NCI-H1930 (cell line): ENCODE measurements at regions not wholly inside any gene's neighbourhood (a gene's known extent, or its start where the extent isn't known, plus 50 kb on each side); places are given as distances from the start of the nearest gene placed in this dataset.
"Not testable (repeated sequence)": the region's sequence is repeated elsewhere in the genome, so short reads cannot be mapped to it uniquely, and the experiment has no call there.

Experiments used
- DNase-seq, 2 experiments: peaks; one replicate each; lab custom pipeline; 2025; lab: John Stamatoyannopoulos, UW

DNA sequence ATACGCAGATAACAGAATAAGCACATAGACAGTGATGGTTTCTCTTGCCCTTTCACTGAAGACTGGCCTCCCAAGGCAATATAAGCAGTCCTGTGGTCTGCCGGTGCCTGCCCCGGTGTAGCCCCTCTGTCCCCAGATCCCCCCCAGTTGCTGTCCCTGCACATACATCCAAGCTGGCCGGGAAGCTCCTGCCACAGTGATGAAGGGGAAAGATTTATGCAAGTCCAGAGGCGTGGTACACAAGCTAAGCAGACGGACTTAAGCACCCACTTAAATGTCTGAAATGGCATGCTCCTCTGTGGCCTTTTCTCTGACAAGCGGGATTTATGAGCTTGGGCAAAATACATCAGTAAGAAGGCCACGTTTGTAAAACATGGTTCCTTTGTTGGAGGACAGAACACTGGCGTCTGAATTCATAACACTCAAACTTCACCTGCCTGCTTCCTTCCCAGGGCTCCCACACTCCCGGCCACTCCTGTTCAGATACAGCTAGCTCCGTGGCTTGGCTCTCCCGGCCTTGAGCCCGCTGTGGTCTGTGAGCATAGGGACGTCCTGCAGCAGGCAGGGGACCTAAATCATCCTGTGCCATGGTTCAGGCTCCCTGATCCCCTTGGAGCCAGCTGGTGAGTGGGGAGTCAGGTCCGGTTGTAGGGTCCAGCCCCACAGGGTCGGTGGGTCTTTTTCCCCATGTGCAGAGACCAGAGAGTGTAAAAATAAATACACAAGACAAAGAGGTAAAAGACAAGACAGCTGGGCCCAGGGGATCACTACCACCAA is 61.7 kb upstream of the PPP2R2D start:
- DNase-seq: no peak

DNA sequence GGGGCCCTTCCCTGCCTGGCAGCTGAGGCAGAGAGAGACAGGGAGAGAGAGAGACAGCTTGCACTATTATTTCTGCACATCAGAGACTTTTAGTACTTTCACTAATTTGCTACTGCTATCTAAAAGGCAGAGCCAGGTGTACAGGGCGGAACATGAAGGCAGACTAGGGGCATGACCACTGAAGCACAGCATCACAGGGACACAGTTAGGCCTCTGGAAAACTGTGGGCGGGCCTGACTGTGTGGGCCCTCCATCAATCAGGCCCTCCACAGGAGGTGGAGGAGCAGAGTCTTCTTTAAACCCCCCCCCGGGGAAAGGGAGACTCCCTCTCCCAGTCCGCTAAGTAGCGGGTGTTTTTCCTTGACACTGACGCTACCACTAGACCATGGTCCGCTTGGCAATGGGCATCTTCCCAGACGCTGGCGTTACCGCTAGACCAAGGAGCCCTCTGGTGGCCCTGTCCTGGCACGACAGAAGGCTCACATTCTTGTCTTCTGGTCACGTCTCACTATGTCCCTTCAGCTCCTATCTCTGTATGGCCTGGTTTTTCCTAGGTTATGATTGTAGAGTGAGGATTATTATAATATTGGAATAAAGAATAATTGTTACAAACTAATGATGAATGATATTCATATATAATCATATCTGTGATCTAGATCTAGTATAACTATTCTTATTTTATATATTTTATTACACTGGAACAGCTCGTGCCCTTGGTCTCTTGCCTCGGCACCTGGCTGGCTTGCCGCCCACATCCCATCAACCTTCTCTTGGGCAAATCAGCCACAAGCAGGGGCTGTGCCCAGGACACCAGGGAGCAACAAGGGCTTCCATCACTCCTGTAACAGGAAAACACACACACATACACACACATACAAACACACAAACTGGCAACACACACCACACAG is 60.7 kb upstream of the PPP2R2D start:
- not testable (repeated sequence) for DNase-seq

DNA sequence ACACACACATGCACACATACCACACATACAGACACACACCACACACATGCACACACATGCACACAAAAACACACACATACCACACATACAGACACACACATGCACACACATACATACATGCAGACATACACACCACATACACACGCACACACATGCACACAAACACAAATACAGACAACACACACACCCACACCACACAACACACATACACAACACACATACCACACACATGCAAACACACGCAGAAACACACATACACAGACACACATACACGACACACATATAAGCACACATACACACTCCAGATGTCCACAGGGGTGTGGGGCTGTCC is 60.1 kb upstream of the PPP2R2D start:
- no peak for DNase-seq

GRCh38 chr10:131841131-131841660 is 59.6 kb upstream of the PPP2R2D start:
- no peak for DNase-seq

DNA sequence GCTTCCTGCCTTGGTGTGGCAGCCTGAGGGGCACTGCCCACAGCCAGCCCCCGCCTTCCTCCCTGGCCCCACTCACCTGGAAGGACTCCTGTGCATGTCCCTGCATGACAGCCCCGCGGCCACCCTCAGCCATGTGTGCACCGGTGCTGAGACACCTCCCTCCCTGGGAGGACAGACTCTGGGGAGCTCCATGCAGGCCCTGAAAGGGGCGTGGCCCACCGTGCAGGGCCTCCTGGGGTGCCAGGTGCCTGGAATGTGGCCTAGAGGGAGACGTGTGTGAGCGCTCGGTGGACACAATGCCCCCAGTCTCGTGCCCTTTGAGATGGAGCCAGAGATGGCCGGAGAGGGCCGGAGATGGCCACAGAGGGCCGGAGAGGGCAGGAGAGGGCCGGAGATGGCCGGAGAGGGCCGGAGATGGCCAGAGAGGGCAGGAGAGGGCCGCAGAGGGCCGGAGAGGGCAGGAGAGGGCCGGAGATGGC is 59.1 kb upstream of the PPP2R2D start:
- DNase-seq: no peak

GRCh38 chr10:131842351-131843088 is 58.3 kb upstream of the PPP2R2D start:
- DNase-seq: no peak

- DNase-seq: no peak
Measured at GRCh38 chr10:131843089-131843595, 57.7 kb upstream of the PPP2R2D start.

DNA sequence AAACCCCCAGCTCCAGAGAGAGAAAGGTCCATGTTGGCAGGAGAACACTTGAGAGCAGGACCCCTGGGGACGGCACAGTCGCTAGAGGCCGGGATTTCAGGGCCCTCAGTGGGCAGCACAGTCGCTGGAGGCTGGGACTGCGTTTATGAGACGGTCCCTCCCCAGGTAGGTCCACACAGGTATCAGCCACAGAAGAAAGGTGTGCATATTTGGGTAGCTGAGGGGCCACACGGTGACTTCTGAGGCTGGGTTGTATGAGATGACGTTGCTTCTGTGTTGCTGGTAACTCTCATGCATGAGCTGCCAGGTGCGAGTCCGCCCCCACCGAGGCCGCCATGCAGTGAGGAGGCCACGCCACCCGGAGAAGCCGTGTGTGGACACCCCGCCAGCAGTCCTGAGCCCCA is 56.9 kb upstream of the PPP2R2D start:
- no peak for DNase-seq

DNA sequence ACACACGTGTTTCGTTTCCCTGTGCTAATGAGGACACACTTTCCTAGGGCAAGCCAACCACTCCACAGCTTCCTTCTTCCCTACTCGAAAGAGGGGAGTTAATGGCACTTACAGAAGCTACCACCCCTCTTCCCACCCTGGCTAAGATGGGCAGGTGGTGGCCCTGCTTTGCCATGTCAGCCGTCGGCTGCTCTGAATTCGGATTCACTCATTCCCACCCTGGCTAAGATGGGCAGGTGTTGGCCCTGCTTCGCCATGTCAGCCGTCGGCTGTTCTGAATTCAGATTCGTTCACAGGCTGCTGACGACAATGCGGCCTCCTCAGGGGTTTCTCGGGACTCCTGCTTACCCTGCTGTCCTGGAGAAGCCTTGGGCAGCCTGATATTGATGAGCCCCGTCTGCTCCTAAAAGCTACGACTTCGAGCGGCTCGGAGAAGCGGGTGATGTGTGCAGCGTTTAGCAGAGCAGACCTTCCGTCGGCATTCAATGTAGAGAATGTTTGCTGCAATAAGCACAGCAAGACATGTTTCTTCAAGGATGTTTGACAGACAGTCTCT is 56.2 kb upstream of the PPP2R2D start:
- DNase-seq: no peak

GRCh38 chr10:131845505-131846239 is 55.1 kb upstream of the PPP2R2D start:
- DNase-seq: no peak

DNA sequence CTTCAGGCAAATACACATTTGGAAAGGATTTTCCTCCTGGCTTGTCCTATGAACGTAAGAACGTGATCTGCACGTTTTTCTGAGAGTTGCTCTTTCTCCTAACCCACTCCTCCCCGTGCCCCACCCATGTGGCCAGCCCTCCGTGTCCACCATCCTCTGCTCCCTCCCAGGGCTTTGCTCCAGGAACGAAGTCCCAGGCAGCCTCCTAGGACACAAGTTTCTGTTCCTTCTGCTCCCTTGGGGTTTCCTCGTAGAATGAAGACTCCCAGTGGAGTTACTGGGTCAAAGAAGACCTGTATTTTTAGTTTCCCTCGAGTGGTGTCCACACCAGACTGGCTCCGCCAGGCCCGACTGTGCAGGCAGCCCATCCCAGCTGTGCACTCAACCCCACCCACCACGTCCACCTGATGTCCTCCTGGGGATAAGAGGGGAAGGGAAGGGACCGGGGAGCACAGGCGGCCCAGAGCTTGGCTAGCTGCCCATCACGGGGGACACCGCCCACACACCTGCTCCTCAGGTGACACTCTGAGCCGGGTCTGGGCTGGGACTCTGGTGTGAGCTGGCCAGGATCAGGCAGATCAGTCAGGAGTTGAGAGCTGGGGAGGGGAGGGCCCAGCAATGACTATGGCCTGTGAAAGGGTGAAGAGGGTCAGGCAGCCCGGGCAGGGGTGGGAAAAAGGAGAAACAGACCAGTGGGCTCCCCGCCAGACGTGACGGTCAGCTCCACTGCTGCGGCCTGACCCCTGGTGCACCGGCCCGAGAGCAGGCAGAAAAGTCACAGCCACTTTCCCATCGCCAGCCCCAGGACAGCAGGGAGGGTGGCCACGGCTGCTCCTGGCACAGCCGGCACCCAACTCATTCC is 54.3 kb upstream of the PPP2R2D start:
- no peak for DNase-seq

- no peak for DNase-seq
Measured at GRCh38 chr10:131847241-131847783, 53.5 kb upstream of the PPP2R2D start.

- DNase-seq: no peak
Measured at GRCh38 chr10:131848296-131848695, 52.5 kb upstream of the PPP2R2D start.

DNA sequence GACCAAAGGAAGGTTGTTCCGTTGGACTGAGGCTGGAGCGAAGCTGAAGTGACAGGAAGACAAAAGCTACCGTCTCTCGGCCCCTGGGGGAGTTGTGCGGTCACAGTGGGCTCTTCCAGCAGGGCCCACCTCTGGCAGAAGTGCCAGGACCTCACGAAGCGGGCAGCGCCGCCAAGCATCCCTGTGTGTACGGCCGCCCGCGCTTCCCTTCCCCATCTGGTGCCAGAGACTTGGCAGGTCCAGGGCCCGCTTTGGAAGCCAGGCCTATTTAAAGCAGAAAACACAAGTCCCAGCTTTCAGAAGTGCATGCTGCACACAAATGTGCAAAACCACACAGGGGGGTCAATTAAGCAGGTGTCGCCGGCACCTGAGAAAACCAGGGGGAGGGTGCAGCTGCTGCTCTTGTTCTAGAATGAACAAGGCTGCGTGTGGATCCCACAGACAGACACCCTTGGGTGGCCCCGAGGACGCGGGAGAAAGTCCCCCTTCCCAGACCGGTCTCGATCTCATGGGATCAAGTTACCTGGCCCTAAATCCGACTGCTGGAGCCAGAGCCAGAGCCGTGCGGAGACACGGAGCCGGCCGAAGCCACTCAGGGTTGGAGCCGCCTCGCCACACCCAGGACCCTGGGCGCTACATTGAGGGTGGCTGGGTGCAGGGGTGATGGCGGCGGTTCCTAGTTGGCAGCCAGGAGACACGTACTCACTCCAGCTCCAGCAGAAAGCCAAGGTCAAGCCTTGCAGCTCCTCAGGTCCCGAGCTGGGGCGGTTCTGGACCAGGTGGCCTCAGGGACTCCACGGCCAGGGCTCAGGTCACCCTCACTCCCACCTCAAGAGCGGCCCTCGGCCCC is 51.8 kb upstream of the PPP2R2D start:
- no peak for DNase-seq

DNA sequence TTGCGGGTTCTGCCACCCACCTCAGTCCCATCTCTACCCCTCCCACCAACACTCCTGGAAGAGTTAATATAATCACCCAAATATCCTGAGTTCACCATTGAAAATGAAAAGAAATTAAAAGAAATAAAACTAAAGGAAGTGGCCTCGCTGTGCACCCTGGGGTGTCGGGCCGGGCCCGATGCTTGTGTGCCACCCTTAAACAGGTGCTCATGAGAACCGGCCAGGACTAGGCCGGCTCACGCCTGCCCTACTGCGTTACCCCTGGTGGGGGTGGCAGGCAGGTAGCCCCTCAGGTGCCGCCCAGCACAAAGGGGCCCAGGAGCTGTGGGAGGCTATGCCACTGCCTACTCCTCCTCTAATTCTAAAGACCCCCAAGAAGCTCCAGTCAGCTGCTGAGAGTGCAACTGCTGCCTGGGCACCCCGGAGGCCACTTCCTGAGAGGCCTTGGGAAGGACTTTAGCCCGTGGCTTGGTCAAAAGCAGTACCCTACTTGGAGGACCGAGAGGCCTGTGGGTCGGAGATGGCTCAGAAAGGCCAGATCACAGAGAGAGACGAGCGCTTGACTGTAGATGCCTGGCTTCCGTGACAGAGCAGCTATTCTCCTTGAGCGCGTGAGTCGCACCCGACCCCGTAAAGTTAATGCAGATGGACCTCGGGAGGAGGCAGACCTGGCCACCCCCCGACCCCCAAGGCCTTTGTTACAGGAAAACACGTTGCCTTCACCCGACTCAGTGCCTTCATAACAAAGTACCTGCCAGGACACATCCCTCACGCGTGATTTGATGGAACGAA is 51.0 kb upstream of the PPP2R2D start:
- no peak for DNase-seq

- DNase-seq: no peak
Measured at GRCh38 chr10:131850383-131850870, 50.4 kb upstream of the PPP2R2D start.
